ENCODE measurements at regions not wholly inside any gene's neighbourhood (a gene's known extent, or its start where the extent isn't known, plus 50 kb on each side); places are given as distances from the start of the nearest gene placed in this dataset.

DNA sequence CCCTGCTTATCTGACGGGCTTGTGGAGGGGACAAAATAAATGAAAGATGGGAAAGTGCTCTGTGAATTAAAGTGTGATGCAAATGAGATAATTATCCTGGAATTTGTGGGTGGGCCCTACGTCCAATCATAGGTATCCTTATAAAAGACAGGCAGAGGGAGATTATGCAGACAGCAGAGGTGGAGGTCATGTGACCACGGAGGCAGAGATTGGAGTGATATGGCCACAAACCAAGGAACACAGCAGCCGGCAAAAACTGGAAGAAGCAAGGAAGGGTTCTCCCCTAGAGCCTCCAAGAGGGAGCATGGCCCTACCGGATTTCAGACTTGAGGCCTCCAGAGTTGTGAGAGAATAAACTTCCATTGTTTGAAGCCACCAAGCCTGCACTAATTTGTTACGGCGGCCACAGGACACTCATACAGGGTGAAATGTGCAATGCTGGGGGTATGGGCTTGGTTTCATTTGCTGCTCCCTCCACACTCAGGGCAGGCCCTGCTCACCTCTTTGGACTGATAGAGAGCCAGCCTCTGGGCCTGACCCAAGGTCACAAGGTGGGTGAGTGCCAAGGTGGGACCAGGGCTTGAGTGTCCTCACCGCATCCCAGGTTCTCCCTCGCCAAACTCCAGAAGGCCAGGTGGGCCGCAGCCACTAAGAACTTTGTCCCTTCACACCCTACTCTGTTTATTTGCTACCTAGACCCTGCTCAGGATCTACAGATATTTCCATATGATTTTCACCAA, 149.6 kb upstream of the TNRC6C start:
- Histone ChIP-seq H3K27me3 (no peaks in the 10 kb centered on the region; the same call in 1 of the 2 replicates), H3K9me3 (replicated peaks) (no peaks in the 10 kb centered on the region), H3K4me1 (no peaks in the 10 kb centered on the region), H3K4me3 (no peak overlapping the region), H3K27ac (no peak overlapping the region), H3K36me3 (no peaks in the 10 kb centered on the region)
- no peak for DNase-seq

DNA sequence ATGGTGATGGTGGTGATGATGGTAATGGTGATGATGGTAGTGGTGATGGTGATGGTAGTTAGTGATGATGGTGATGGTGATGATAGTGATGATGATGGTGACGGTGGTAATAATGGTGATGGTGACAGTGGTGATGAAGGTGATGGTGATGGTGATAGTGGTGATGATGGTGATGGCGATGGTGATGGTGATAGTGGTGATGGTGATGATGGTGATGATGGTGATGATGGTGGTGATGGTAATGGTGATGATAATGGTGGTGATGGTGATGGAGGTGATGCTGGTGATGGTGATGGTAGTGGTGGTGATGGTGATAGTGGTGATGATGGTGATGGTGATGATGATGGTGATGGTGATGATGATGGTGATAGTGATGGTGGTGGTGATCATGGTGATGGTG, 148.7 kb upstream of the TNRC6C start:
- Histone ChIP-seq H3K4me1 (no peaks in the 10 kb centered on the region), H3K27me3 (no peaks in the 10 kb centered on the region; the same call in 1 of the 2 replicates), H3K9me3 (replicated peaks) (no peaks in the 10 kb centered on the region), H3K36me3 (no peaks in the 10 kb centered on the region), H3K4me3 (no peak overlapping the region), H3K27ac (no peak overlapping the region)
- no peak for DNase-seq

DNA sequence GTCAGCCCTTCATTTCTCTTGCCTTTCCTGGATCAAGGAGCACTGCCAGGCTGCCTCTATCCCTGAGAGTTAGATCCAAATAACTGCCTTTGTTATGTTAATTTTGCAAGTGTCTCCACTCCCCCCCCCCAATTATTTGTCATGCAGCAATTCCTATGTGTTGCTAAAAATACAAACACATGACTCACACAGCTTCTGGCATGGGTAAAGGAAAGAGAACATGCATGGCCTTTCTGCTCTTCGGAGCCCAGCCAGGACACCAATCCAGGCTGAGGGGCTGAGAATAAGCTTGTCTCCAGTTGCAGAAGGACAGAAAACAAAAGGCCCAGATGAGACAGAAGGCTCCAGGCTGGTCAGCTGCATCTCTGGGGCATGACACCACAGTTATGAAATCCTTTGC, 148.0 kb upstream of the TNRC6C start:
- Histone ChIP-seq H3K36me3 (no peaks in the 10 kb centered on the region), H3K27ac (no peak overlapping the region), H3K9me3 (replicated peaks) (no peaks in the 10 kb centered on the region), H3K4me3 (no peak overlapping the region), H3K4me1 (peaks cover 5% of the 10 kb centered on the region), H3K27me3 (no peaks in the 10 kb centered on the region; the same call in 1 of the 2 replicates)
- DNase-seq, result no peak

DNA sequence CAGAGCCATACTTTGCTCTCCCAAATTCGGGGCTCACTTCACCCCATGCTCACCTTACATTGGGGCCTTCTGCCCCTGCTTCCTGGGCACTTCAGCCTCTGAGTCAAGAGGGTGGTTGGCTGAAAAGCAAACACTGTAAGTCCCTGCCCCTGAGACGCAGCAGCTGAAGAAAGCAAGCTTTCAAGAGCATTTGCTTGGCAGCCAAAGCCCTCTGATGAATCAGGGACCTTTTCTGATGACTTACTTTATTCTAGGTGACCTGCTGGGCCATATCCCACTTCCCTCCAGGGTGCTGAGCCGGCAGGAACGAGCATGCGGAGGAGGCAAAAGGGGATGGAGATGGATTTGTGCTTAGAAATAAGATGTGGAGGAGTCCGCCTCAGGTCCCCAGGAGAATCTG, 147.0 kb upstream of the TNRC6C start:
- peaks cover 8% of the 10 kb centered on the region for H3K4me1 ChIP-seq
- H3K36me3 ChIP-seq, result no peaks in the 10 kb centered on the region
- no peak overlapping the region for H3K4me3 ChIP-seq
- H3K27me3 ChIP-seq, result no peaks in the 10 kb centered on the region; the same call in 1 of the 2 replicates
- no peaks in the 10 kb centered on the region for H3K9me3 ChIP-seq (replicated peaks)
- DNase-seq, result no peak
- H3K27ac ChIP-seq, result no peak overlapping the region

DNA sequence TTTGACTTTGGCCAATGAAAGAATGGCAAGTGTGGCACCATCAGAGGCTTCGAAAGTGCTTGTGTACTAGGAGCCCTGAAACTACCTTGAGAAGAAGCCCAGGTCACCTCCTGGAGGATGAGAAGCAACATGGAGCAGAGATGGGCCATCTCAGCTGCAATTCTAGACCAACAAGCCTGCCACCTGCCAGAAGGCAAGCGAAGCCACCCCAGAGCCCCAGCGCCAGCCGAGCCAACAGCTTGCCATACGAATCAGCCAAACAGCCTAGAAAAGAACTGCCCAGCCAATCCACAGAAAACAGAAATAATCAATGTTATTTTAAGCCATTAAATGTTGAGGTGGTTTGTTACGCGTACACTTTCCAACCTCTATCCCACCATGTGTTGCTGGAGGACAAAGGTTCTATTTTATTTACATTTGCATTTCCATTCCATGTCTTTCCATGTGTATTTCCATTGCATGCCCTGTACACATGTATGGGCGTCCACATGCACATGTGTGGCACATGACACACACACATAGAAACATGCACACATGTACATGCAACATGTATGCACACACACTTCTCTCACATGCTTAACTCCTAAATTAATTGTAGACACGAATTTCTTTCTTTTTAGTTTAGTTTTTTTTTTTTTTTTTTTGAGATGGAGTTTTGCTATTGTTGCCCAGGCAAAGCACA, 144.3 kb upstream of the TNRC6C start:
- Histone ChIP-seq H3K36me3 (no peaks in the 10 kb centered on the region), H3K4me1 (peaks cover 17% of the 10 kb centered on the region), H3K4me3 (no peak overlapping the region), H3K27ac (no peak overlapping the region), H3K27me3 (no peaks in the 10 kb centered on the region), H3K9me3 (replicated peaks) (no peaks in the 10 kb centered on the region)
- DNase-seq, result no peak

DNA sequence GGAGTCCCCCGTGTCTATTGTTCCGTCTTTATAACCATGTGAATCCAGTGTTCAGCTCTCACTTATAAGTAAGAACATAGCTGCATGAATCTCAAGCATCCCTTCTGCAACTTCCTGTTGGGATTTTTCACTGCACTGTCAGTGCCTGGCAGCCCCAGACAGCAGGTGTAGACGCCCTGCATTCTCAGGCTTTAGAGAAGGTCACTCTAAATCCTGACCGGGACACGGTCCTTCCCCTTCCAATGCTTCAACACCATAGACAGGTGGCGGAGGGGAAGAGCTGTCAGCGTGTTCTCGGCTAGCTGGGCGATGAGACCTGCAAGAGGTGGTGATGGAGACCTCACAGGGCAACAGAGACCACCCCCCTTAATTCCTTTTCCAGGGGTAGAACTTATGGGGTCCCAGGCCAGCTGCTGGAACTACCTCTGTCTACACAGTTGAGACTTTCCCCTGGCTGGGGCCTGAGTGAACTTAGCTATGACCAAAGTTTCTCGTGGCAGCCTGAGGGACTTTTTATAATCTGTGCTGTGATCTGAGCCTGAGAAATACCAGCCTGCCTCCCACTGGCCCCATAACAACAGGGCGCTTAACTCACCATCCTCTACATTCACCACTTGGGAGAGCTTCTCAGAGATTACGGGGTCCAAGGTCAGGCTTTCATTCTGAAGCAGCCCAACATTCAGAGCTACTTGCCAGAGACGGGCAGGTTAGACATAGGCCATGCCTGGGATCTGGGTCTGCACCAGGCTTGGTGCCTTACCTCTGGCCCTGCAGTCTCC, 143.2 kb upstream of the TNRC6C start:
- H3K27me3 ChIP-seq, result no peaks in the 10 kb centered on the region
- no peaks in the 10 kb centered on the region for H3K36me3 ChIP-seq
- H3K4me1 ChIP-seq, result peaks cover 17% of the 10 kb centered on the region
- H3K27ac ChIP-seq, result no peak overlapping the region
- peak; percentile 42 to 71 for DNase-seq
- H3K4me3 ChIP-seq, result no peak overlapping the region
- no peaks in the 10 kb centered on the region for H3K9me3 ChIP-seq (replicated peaks)

DNA sequence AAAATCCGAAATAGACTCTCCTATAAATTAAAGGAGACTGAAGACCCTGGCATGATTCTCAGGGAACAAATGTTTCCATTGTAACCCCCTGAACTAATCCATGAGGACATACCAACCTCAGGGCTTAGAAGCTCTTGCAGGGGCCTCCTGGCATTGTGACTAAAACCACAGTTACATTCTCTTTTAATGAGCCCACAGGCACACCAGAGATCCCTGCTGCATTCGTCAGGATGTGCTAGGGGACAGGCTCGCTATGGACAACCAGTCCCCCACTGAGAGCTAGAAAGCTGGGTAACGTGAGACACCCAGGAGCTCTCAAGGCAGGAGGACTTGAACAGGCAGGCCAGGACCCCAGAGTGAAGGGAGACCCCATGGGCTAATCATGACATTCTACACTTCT, 140.6 kb upstream of the TNRC6C start:
- peak; percentile 79 to 90 for DNase-seq
- Histone ChIP-seq H3K4me1 (peaks cover 17% of the 10 kb centered on the region), H3K27me3 (no peaks in the 10 kb centered on the region)

DNA sequence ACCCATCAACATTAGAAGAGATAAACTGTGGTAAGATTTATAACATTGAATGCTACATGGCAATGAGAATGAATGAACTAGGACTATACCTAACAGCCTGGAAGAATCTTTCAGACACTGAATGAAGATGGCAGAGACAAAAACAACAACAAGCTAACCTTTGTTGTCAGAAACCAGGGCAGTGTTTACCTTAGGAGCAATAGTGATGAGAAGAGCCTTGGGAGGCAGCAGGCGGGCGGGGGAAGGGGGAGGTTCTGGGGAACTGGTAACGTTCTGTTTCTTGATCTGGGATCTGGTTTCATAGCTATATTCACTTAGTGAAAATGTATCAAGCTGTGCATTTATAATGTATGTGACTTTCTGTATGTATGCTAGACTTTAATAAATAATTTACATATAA, 139.0 kb upstream of the TNRC6C start:
- H3K4me3 ChIP-seq, result no peak overlapping the region
- no peak overlapping the region for H3K27ac ChIP-seq
- H3K27me3 ChIP-seq, result peaks cover 6% of the 10 kb centered on the region
- peaks cover 17% of the 10 kb centered on the region for H3K4me1 ChIP-seq
- DNase-seq, result peak in 1 of 2 experiments; percentile 21
- H3K9me3 ChIP-seq (replicated peaks), result no peaks in the 10 kb centered on the region
- H3K36me3 ChIP-seq, result no peaks in the 10 kb centered on the region

More for the DNA sequence above, 140.6 kb upstream of the TNRC6C start:
- no peak overlapping the region for H3K27ac ChIP-seq
- H3K36me3 ChIP-seq, result no peaks in the 10 kb centered on the region
- H3K9me3 ChIP-seq (replicated peaks), result no peaks in the 10 kb centered on the region
- H3K4me3 ChIP-seq, result no peak overlapping the region

DNA sequence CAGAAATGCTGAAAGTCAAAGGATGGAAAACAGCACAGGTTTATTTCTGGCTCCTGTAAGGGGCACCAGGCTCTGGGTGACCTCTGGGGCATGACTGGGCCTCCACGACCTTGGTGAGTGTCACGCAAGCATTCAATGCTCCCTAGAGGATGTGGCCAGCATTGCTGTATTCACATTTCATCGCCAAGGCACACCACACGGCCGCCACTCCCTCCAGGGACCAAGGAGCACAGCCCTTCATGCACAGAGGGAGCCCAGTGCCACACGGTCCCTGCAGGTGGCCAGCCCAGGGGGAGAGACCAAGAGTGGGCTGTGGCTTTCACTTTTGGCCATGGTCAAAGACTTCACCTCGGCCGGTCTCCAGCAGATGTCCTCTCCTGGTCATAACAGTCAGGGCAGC, 137.4 kb upstream of the TNRC6C start:
- Histone ChIP-seq H3K36me3 (no peaks in the 10 kb centered on the region), H3K9me3 (replicated peaks) (no peaks in the 10 kb centered on the region), H3K4me1 (peaks cover 9% of the 10 kb centered on the region), H3K27me3 (peaks cover 6% of the 10 kb centered on the region), H3K4me3 (no peak overlapping the region), H3K27ac (no peak overlapping the region)
- no peak for DNase-seq

DNA sequence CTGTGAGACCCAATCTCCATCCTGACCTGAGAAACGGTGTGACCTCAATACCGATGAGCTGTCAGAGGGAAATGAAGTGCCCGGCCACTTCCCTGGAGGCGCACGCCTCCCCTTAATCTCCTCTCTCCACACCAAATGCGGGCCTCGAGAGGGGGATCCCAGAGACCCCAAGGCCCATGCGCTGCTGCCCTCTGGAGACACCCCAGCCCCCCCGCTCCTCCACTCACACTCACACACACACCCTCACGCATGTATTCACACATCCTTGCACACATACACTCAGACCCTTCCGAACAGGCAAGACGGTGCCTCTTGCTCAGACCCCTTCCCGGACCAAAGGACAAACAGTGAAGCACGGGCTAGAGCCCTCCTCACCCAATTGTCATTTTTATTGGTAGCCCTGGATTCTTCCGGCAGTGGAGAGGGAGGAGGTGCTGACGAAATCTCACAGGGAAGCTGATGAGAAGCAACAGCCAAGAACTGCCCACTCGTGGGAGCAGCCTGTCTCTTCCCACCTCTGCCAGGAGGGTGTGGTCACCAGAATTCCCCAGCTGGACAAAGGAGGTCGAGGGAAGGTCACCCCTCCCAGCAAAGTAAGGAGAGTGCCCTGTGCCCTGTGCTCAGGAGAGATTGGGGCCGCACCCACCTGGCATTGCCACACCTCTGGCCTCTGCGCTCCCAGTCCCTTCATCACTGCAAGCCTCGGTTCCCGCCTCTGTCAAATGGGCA, 136.0 kb upstream of the TNRC6C start:
- H3K27ac ChIP-seq, result no peak overlapping the region
- H3K4me1 ChIP-seq, result peaks cover 8% of the 10 kb centered on the region
- H3K9me3 ChIP-seq (replicated peaks), result no peaks in the 10 kb centered on the region
- DNase-seq, result no peak
- no peak overlapping the region for H3K4me3 ChIP-seq
- peaks cover 6% of the 10 kb centered on the region for H3K27me3 ChIP-seq
- H3K36me3 ChIP-seq, result no peaks in the 10 kb centered on the region

DNA sequence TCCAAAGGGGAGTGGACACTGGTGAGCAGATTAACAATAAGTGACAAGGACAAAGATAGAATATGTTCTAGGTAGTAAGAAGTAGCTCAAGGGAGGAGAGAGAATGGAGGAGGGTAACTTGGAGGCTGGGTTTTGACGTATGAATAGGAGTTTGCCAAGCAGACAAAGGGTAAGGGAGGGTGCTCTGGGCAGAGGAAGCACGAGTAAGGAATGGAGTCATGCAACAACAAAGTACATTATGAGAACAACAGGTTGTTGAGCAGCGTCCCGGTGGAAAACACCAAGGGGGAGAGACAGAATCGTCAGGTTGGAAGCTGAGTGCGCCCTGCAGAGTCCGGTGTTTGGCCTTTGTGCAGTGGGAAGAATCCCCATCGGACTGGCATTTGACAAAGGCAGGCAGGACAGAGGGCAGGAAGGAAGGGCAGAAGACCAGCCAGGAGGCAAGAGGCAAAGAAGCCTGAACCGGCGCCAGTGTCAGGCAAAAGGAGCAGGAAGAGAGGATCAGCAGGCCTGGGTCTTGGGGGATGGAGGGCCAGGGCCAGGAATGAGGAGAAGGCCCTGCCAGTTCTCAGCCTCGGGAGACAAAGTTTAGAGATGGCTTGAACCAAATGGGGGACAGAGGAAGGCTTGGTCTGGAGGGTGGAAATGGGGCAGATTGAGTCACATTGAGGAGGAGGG, 134.3 kb upstream of the TNRC6C start:
- Histone ChIP-seq H3K4me3 (no peak overlapping the region), H3K27me3 (peaks cover 6% of the 10 kb centered on the region), H3K27ac (no peak overlapping the region), H3K4me1 (no peaks in the 10 kb centered on the region), H3K9me3 (replicated peaks) (no peaks in the 10 kb centered on the region), H3K36me3 (no peaks in the 10 kb centered on the region)
- no peak for DNase-seq

DNA sequence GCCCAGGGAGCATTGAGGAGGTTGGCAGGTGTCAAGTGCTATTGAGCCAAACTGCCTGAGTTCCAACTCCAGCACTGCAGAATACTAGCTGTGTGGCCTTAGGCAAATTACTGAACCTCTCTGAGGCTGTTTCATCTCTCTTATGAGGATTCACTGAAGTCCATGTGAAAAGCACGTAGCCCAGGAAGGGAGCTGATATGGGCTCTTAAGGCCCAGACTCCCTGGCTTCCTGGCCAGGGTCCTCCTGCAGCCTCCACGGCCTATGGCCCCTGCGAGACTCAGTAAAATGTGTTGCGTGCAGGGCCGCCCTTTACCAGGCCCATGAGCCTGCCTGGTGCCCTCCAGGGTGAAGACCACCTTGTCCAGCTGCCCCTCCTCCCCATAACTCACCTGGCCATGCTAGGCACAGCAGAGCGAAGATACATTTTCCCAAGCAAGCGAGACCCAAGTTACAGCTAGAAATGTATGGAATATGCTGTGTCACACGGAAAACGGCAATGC, 133.7 kb upstream of the TNRC6C start:
- H3K27ac ChIP-seq, result no peak overlapping the region
- H3K36me3 ChIP-seq, result no peaks in the 10 kb centered on the region
- H3K9me3 ChIP-seq (replicated peaks), result no peaks in the 10 kb centered on the region
- no peak for DNase-seq
- H3K4me1 ChIP-seq, result no peaks in the 10 kb centered on the region
- peaks cover 6% of the 10 kb centered on the region for H3K27me3 ChIP-seq
- H3K4me3 ChIP-seq, result no peak overlapping the region

DNA sequence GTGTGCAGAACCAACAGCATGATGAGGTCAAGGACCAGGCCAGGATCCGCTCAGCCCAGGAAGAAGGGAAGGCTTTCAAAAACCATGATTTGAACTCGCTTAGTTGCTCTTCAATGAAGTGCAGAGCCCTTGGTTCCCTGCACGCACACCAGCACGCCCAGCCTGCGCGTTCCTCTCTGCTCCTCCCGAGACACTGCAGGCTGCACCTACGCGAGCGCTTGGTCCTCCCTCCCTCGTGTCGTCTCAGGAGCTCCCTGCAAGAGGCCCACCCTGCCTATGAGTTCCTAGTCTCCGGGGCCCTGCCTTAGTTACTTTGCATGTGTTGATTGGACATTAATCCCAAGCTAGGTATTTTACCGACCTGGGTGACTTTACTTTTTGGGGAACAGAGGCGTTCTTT, 132.9 kb upstream of the TNRC6C start:
- Histone ChIP-seq H3K27me3 (peaks cover 6% of the 10 kb centered on the region), H3K4me3 (no peak overlapping the region), H3K27ac (no peak overlapping the region), H3K4me1 (no peaks in the 10 kb centered on the region), H3K9me3 (replicated peaks) (no peaks in the 10 kb centered on the region), H3K36me3 (no peaks in the 10 kb centered on the region)
- no peak for DNase-seq
